ENCODE measurements at regions not wholly inside any gene's neighbourhood (a gene's known extent, or its start where the extent isn't known, plus 50 kb on each side); places are given as distances from the start of the nearest gene placed in this dataset.
A peak's percentile ranks its signal among the peaks of the same experiment; 100 is the strongest.

DNA sequence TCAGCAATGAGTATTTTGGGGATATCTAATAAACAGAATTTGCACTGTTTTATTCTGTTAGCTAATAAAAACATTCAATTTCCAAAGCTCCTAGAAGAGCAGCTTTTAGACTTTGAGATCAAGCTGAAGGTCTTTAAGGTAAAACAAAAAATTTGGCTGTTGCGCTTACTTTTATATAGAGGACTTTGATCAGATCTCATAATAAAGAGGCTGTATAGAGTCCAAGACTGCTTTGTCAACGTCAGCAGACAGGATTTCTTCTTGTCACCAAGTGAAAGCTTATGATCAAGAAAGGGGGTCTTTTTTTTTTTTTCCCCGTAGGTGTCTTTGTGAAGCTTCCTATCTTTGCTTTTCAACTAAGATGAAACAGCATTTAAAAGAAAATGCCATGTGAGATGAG, 556.5 kb upstream of the SLC35B3 start:
- H3K27ac ChIP-seq, result no peak overlapping the region
- H3K9me3 ChIP-seq, result no peaks in the 10 kb centered on the region
- intact Hi-C loops (cut with DNase I), result no loop called here
- no peaks in the 10 kb centered on the region for H3K4me1 ChIP-seq
- 61% methylated on average over 3 of the region's 3 CpGs for WGBS, 2 donors
- no peak for DNase-seq
- TF ChIP-seq, protein P1, sequence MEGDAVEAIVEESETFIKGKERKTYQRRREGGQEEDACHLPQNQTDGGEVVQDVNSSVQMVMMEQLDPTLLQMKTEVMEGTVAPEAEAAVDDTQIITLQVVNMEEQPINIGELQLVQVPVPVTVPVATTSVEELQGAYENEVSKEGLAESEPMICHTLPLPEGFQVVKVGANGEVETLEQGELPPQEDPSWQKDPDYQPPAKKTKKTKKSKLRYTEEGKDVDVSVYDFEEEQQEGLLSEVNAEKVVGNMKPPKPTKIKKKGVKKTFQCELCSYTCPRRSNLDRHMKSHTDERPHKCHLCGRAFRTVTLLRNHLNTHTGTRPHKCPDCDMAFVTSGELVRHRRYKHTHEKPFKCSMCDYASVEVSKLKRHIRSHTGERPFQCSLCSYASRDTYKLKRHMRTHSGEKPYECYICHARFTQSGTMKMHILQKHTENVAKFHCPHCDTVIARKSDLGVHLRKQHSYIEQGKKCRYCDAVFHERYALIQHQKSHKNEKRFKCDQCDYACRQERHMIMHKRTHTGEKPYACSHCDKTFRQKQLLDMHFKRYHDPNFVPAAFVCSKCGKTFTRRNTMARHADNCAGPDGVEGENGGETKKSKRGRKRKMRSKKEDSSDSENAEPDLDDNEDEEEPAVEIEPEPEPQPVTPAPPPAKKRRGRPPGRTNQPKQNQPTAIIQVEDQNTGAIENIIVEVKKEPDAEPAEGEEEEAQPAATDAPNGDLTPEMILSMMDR (IDR thresholded peaks at IDR 0.05), result no peak
- no peak for TF ChIP-seq POLR2A (IDR thresholded peaks at IDR 0.05)
- H3K4me3 ChIP-seq (replicated peaks in 1 of 3), result no peak overlapping the region
- H3K27me3 ChIP-seq, result no peaks in the 10 kb centered on the region
- H3K36me3 ChIP-seq, result no peaks in the 10 kb centered on the region

DNA sequence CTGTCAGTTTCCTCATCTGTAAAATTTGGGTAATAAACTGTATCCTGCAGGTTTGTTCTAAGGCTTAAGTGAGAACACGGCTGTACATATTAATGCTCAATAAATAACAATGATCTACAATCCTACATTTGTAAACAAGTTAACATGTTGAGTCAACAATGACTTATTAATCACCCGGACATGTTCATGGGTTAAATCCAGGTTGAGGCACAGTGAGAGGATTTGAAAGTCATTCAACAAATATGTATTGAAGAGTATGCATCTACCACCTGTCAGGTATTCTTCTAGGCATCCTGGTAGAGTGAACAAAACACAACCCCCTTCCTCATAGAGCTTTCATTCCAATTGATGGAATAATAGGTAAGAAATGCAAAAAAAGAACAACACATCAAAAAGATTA, 554.7 kb upstream of the SLC35B3 start:
- no peak for TF ChIP-seq POLR2A (IDR thresholded peaks at IDR 0.05)
- TF ChIP-seq, protein P1 (IDR thresholded peaks at IDR 0.05), result no peak
- Histone ChIP-seq H3K36me3 (no peaks in the 10 kb centered on the region), H3K27me3 (no peaks in the 10 kb centered on the region), H3K27ac (no peak overlapping the region), H3K9me3 (no peaks in the 10 kb centered on the region), H3K4me1 (no peaks in the 10 kb centered on the region), H3K4me3 (replicated peaks in 1 of 3) (no peak overlapping the region)
- 94 to 97% methylated on average over 2 of the region's 2 CpGs for WGBS, 2 donors
- intact Hi-C loops (cut with DNase I), result no loop called here
- no peak for DNase-seq

DNA sequence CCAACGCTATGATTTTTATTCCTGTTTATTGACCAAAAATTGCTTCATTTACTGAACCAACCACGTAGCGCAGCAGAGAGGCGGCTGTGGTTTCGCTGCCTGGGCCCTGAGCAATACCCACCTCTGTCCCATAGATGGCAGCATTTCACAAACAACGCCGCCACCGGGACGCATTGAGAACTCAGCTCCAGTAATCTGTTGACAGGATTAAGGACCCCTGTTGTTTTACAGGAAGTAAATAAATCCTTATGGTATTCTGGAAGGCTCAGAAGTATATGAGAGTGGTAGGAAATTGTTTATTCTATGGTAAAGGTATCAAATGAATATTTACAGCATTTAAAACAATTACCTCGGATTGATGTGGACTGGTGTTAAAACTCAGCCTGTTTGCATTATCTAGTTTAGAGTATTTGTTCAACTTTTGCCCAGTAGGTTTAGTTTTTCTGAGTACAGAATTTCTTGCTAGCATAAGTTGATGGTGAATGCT, 547.9 kb upstream of the SLC35B3 start:
- peak; percentile 50 to 63 for DNase-seq
- H3K4me3 ChIP-seq (replicated peaks in 1 of 3), result no peak overlapping the region
- intact Hi-C loops (cut with DNase I), result no loop called here
- H3K27me3 ChIP-seq, result no peaks in the 10 kb centered on the region
- no peaks in the 10 kb centered on the region for H3K4me1 ChIP-seq
- H3K27ac ChIP-seq, result no peak overlapping the region
- no peaks in the 10 kb centered on the region for H3K36me3 ChIP-seq
- H3K9me3 ChIP-seq, result no peaks in the 10 kb centered on the region
- TF ChIP-seq, protein P1 (IDR thresholded peaks at IDR 0.05), result peak; percentile 76 to 96 (median 88)
- TF ChIP-seq POLR2A (IDR thresholded peaks at IDR 0.05), result no peak
- 5 to 7% methylated on average over 10 of the region's 10 CpGs for WGBS, 2 donors

DNA sequence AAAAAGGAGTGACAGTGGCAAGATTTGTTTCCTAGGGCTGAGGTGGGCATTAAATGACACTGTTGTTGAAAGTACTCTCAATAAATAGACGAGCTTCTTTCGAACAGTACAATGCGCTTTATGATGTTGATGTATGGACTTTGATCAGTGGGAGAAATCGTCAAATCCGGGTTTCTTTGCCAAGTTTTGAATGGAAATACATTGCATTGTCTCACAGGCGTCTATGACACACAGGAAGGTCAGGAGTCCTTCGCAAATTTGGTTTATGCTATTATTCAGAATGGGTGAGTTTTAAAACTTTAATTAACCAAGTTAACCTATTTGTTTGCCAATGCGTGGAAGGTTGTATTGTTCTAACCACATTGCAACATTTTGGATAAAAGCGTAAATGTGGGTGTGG, 547.3 kb upstream of the SLC35B3 start:
- no peaks in the 10 kb centered on the region for H3K36me3 ChIP-seq
- no peaks in the 10 kb centered on the region for H3K9me3 ChIP-seq
- DNase-seq, result no peak
- 47 to 50% methylated on average over 9 of the region's 9 CpGs for WGBS, 2 donors
- H3K27me3 ChIP-seq, result no peaks in the 10 kb centered on the region
- H3K4me3 ChIP-seq (replicated peaks in 1 of 3), result no peak overlapping the region
- intact Hi-C loops (cut with DNase I), result no loop called here
- H3K4me1 ChIP-seq, result no peaks in the 10 kb centered on the region
- no peak for TF ChIP-seq POLR2A (IDR thresholded peaks at IDR 0.05)
- TF ChIP-seq, protein P1 (IDR thresholded peaks at IDR 0.05), result no peak
- no peak overlapping the region for H3K27ac ChIP-seq

DNA sequence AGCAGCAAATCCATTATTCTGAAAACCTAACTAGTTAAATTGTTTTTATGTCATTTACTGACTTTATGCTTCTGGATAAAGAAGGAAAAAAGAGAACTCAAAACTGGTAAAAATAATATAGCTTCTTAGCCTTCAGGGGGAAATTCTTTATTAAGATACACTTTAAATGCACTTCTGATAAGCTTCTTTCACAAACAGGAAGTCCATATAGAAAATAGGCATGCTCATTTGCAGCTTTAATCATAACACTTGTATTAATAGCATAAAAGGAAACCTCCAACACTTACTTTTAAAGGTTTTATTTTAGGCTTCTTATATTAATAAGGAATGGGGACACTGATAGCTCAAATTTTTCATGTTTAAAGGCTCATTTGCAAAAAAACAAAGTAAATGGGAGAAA, 538.0 kb upstream of the SLC35B3 start:
- TF ChIP-seq POLR2A (IDR thresholded peaks at IDR 0.05), result no peak
- TF ChIP-seq, protein P1 (IDR thresholded peaks at IDR 0.05), result no peak
- no peaks in the 10 kb centered on the region for H3K9me3 ChIP-seq
- no peaks in the 10 kb centered on the region for H3K4me1 ChIP-seq
- H3K36me3 ChIP-seq, result no peaks in the 10 kb centered on the region
- no peak overlapping the region for H3K4me3 ChIP-seq (replicated peaks in 1 of 3)
- intact Hi-C loops (cut with DNase I), result no loop called here
- H3K27ac ChIP-seq, result no peak overlapping the region
- no peak for DNase-seq
- H3K27me3 ChIP-seq, result no peaks in the 10 kb centered on the region
